ENCODE measurements at regions not wholly inside any gene's neighbourhood (a gene's known extent, or its start where the extent isn't known, plus 50 kb on each side); places are given as distances from the start of the nearest gene placed in this dataset.

- H3K36me3 ChIP-seq (ENCODE audit: control insufficient read depth in 1 of 2, insufficient read depth in 2 of 2, low read length in 2 of 2): no peaks in the 10 kb centered on the region
- no peak overlapping the region for H3K4me2 ChIP-seq (ENCODE audit: low read length)
- H3K4me1 ChIP-seq (ENCODE audit: control insufficient read depth in 1 of 2, insufficient read depth in 2 of 2, low read length in 2 of 2): no peaks in the 10 kb centered on the region
- no peaks in the 10 kb centered on the region for H4K20me1 ChIP-seq (ENCODE audit: insufficient read depth)
- no peaks in the 10 kb centered on the region for H3K27me3 ChIP-seq (ENCODE audit: insufficient read depth, low read length)
- DNase-seq (ENCODE audit: low read depth, low spot score) (no peak), ATAC-seq (no peak)
- no peaks in the 10 kb centered on the region for H3K9me2 ChIP-seq (ENCODE audit: insufficient read depth)
- ChIA-PET POLR2A (no interaction called here), RAD21 (ENCODE audit: low non-redundant PET in 1 of 2, low total read pairs in 2 of 2, uncharacterized antibody in 2 of 2, unreplicated experiment in 2 of 2) (no interaction called here), CTCF (no interaction called here)
- BruUV-seq (replicated peaks): no TSS peak
- H3K79me2 ChIP-seq (ENCODE audit: insufficient read depth, low read length): no peaks in the 10 kb centered on the region
- H2AFZ ChIP-seq (ENCODE audit: low read depth, low read length, poor library complexity, severe bottlenecking): no peak overlapping the region
- no peak for TF ChIP-seq MAX (IDR thresholded peaks at IDR 0.05)
- no peak for TF ChIP-seq EGR1 (IDR thresholded peaks at IDR 0.05; ENCODE audit: low read depth)
- TF ChIP-seq POLR2AphosphoS5 (IDR thresholded peaks at IDR 0.05; ENCODE audit: low read depth, low read length): no peak
- TF ChIP-seq EZH2 (IDR thresholded peaks at IDR 0.05): no peak
- no peak for TF ChIP-seq REST (IDR thresholded peaks at IDR 0.05; ENCODE audit: low read depth)
- TF ChIP-seq ZFX (IDR thresholded peaks at IDR 0.05): no peak
- no peak for TF ChIP-seq JUND (IDR thresholded peaks at IDR 0.05)
- no peak for TF ChIP-seq ZBTB33 (IDR thresholded peaks at IDR 0.05; ENCODE audit: extremely low read depth, insufficient replicate concordance, low read length)
- TF ChIP-seq CTCF (IDR thresholded peaks at IDR 0.05 in 2 of 3, conservative IDR thresholded peaks at IDR 0.05 in 1 of 3; ENCODE audit: borderline replicate concordance in 1 of 3, insufficient read depth in 1 of 3, low read depth in 2 of 3, low read length in 2 of 3): no peak
- no peak for TF ChIP-seq FOSL1 (IDR thresholded peaks at IDR 0.05; ENCODE audit: low read depth)
- H3K4me3 ChIP-seq (replicated peaks in 1 of 2; ENCODE audit: low read depth in 1 of 2, low read length in 2 of 2): no peak overlapping the region
- no peak overlapping the region for H3K9ac ChIP-seq (ENCODE audit: low read length)
- no peaks in the 10 kb centered on the region; a peak in 1 of 4 replicates for H3K9me3 ChIP-seq (ENCODE audit: control insufficient read depth in 1 of 2, insufficient read depth in 1 of 2, low read depth in 1 of 2, low read length in 2 of 2)
- H3K27ac ChIP-seq (ENCODE audit: low read depth, low read length): no peak overlapping the region
- intact Hi-C loops (cut with micrococcal nuclease): no loop called here
Observed at GRCh38 chr13:85099245-85099644, 700.0 kb downstream of the SLITRK6 start.

All from HCT116 (cell line).